ENCODE measurements at regions not wholly inside any gene's neighbourhood (a gene's known extent, or its start where the extent isn't known, plus 50 kb on each side); places are given as distances from the start of the nearest gene placed in this dataset.

DNA sequence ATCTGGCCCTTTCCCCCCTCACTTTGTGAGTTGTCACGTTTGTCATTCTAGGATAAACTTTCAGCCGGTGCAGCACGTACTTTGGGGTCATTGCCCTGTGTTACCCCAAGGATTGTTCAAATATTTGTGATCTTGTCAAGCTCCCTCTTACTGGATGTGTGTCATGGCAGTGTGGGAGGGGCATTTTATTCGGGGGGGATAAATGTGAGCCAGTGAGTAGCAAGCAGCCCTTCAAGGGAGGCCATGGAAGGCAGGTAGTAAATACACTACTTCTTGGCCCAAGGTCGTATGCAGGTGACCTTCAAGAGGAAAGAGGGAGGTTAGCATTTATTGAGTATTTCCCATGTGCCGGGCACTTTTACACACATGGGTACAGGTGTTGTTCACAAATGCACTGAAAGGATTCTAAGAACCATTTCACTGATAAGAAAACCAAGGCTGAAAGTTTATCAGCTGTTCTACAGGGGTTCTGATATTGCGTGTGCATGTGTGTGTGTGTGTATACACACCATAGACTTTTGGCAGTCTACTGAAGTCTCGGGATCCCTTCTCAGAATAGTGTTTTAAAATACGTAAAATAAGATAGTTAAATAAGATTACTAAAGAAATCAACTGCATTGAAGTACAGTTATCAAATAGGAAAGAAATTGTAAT, 410.3 kb upstream of the TBX3 start:
- TF ChIP-seq CTCF (IDR thresholded peaks at IDR 0.05) = no peak
- TF ChIP-seq POLR2A (IDR thresholded peaks at IDR 0.05) = no peak

Measured in Peyer's patch (tissue), 4 donors.